ENCODE measurements at regions not wholly inside any gene's neighbourhood (a gene's known extent, or its start where the extent isn't known, plus 50 kb on each side); places are given as distances from the start of the nearest gene placed in this dataset.

- DNase-seq, result peak; percentile 69
Measured at GRCh38 chr5:89981878-89982773, 427.4 kb downstream of the CETN3 start.

DNA sequence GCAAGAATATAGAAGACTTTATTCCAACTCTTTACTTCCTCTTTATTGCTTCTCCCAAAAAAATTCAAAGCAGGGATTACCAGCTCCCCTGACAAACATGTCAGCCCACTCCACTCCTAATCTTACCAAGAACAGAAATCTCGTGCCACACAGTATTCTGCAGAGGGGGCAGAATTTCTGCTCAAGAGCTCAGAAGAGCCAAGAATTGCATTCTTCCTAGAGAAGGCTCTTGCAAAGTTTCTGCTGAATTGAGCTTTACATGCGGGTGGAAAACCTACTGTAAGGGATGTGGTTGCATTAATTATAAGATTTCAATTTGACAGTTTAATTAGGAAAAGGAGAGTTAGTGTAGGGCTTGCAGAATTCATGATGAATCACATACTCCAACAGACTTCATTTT lies 428.5 kb downstream of the CETN3 start:
- DNase-seq, result peak; percentile 65

DNA sequence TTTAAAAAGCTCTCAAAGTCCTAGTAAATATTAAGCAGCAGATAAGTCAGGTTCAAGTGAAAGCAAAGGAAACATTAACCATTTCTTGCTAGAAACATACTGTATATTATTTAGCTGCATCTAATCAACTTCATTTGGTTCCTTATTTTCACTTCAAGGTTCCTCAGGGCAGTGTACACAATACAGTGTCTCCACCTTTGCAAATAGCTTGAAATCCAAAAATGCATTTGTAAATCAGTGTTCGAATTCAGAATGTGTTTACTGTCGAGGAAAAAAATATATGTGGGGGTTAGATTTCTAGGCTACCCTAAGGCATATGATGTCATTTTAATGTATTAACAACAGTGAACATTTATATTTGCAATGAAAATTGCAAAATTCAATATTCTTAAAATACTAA lies 436.0 kb downstream of the CETN3 start:
- no peak for DNase-seq

DNA sequence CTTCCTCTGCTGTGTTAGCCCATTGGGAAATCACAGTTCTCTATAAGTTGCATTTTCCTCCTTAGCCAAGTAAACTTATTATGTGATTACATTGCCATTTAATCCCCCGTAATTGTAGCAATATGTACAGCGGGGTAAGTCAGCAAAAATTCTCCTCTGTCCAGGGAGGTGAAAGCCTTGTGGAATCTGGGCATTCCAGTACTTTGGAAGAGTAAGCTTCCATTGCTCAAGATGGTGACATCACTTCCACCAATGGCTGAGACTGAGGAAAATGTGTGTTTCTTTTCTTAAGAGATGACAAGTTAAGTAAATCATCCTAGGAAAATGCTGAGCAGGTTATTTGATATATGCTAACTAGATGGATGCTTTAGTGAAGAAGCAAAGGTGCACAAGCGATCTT lies 436.7 kb downstream of the CETN3 start:
- DNase-seq, result peak; percentile 82

DNA sequence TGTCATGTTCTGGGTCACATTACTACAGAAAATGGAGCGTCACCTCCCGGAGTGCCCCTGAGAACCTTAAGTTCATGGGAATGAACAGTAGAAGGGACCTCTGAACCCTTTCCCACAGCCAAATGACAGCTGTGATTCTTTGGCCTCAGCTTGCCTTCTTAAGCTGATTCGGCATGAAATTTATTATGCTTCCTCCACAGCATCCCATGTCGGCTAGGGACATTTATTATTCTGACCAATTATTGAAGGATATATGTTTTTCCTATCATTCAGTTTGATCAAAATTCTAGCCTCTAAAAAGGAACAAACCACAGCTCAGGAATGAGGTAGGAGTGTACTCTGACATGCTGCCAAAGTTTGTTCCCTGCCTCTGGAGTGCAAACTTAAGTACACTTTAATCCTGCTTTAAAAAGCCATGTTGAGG lies 440.6 kb downstream of the CETN3 start:
- DNase-seq, result peak; percentile 49

DNA sequence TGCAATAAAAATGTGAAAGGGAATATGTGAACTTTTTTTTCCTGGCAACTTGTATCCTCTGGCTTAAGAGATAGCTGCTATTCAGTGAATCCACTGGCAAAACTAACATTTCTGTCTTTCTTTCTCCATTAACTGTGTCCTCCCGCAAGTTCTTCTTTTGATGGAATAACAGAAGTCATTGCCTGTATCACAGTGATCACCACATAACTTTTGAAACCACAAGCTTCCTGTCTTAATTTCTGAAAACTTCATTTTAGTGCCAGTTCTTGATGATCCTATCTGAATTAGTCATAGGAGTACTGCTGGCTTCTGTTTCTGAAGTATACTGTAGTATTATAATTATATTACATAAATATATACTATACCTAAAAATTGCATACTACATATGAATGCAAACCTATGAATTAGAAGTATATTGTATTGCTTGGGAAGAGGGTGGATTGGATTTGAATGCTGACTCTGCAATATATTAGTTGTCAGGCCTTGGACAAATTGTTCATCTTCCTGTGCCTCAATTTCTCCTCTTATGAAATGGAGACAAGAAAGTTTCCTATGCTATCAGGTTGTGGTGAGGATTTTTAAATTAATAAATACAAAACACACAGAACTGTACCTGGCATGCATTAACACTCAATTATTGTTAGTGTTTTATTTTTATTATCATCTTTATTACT lies 441.6 kb downstream of the CETN3 start:
- peak; percentile 77 for DNase-seq

GRCh38 chr5:89956838-89957237 lies 452.7 kb downstream of the CETN3 start:
- no peak for DNase-seq

DNA sequence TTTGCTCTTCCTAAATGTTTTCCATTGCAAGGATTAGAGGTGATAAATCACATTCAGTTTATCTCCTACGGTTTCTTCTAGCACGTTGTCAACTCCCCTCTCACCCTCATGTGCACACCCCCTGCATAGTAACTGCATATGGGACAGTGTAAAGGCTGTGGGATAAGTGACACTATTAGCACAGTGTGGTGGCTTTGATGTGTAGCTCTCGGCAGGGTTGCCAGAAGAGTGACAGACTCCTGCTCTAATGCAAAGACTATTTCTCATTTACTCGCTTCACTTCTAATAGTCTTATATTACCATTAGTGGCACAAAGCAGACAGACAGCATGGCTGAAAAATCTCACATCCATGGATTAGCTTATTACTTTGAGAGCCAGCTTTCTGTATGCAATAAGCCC lies 454.6 kb downstream of the CETN3 start:
- DNase-seq, result no peak

GRCh38 chr5:89951876-89952275 lies 457.7 kb downstream of the CETN3 start:
- no peak for DNase-seq

GRCh38 chr5:89950234-89950633 lies 459.3 kb downstream of the CETN3 start:
- no peak for DNase-seq

DNA sequence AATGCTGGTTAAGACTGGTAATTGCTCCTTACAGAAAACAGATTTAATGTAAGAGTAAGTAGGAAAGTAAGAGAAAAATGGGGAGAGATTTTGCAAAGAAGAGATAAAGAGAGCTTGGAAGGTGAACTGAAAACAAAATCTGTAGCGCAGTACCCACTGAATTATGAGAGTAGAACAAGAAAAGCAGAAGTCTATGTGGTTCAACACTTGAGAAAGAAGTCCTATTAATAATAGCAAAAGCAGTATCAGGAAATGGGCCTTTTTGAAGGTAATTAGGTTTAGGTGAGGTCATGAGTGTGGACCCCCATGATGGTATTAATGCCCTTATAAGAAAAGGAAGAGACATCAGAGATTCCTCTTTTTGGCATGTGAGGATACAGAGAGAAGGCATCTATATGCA lies 460.6 kb downstream of the CETN3 start:
- DNase-seq, result no peak

DNA sequence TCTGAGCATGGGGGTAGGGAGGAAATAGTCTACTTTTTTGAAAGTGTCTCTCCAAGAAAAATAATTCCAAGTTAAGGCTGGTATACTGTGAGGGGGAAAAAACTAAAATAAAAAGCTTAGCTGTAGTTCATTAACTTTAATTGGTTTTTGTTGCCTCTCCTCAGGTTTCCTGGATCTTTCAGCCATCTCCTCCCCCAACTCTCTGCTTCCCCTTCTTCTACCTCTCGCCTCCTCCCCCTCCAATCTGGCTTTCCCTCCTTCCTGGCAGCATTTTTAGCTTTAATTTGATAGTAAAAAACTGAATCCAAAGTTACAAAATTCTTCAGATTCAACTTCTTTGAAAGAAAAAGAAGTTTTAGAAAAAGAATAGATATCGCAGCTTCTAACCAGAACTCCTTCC lies 462.6 kb downstream of the CETN3 start:
- DNase-seq, result no peak

GRCh38 chr5:89946508-89946907 lies 463.0 kb downstream of the CETN3 start:
- DNase-seq, result no peak

DNA sequence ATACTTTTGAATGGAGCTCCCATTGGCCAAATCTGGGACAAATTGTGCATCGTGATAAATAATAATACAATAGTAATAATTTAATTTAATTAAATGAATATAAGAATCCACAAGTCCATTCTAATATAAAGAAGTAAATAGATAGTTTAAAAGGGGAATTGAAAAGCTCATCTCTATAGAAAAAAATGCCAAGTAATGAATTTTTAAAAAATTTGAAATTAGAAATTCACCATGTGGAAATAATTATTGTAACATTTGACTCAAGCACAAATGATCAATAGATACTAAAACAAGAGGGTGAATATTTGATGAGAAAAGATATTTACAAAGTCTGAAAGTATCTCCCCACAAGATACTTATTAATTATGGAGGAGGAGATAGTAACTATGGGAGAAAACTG lies 467.4 kb downstream of the CETN3 start:
- no peak for DNase-seq

GRCh38 chr5:89936576-89936975 lies 473.0 kb downstream of the CETN3 start:
- no peak for DNase-seq

GRCh38 chr5:89934069-89934468 lies 475.5 kb downstream of the CETN3 start:
- no peak for DNase-seq

- no peak for DNase-seq
Measured at GRCh38 chr5:89932771-89933181, 476.8 kb downstream of the CETN3 start.

DNA sequence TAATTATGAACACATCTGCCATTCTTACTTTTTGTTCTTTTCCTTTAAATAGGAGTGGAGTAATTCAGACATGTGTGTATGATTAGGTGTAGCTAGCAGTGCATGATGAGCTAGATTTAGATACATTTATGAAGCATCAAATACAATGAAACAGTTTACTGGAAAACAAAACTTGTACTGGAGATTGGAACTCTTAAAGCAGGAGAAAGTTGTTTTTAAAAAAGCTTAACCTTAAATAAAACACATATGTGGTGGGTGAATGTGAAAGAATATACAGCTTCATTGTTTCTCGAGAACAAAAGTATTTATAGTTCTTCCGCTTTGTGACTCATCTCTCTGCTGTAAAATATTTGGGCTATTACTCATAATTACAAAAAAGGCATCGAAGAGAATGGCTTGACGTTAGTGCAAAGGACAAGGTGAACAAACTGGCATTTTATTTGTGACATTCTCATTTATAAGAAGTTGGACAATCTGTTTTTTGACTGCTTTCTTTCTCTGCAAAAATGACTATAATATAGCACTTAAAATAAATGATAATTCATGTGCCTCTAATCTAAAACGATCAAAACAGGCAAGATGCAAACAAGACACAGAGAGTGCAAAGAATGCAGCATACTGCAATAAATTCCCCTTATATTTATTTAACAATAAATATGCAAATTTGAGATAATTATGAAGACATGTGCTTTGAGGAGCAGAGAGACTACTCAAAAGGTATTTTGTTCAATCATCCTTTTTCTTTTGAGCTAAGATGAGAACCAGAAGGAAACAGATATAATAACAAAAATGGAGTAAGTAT lies 478.8 kb downstream of the CETN3 start:
- peak; percentile 82 for DNase-seq

DNA sequence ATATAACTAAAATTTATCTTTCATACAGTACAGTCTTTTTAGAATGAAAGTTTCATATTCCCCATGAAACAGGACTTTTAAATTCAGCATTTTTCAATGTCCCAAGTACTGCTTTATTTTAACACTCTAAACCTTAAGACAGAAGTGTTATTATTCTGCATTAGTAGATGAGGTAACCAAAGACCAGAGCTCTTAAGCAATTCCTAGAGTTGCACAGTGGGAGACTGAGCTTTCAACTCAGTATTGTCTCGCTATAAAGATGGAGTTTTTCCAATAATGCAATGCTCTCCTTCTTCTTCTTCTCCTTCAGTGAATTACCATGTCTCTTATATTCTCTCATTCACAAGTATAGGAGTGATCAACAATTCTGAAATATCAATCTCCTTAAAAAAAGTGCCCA lies 479.7 kb downstream of the CETN3 start:
- no peak for DNase-seq

GRCh38 chr5:89929173-89929572 lies 480.4 kb downstream of the CETN3 start:
- no peak for DNase-seq

DNA sequence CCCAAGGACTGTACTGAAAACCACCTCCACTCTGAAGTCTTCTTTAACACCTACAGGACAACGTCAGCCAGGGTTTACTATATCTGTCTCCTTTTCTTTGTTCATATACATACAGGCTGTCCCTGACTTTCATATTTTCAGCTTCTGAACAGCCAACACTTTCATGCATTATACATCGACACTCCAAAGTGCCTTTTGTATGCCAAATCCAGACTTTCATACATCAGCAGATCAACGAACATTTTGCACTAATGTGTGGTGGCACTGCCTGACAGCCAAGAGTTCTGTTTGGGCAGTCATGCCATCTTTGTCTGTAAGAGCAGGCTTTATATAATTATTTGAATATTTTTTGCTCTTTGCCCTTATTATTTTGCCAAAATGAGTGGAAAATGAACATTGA lies 487.4 kb downstream of the CETN3 start:
- DNase-seq, result no peak

- no peak for DNase-seq
Measured at GRCh38 chr5:89917112-89917511, 492.4 kb downstream of the CETN3 start.

GRCh38 chr5:89916131-89916530 lies 493.4 kb downstream of the CETN3 start:
- no peak for DNase-seq

- DNase-seq, result no peak
Measured at GRCh38 chr5:89908876-89909275, 500.7 kb downstream of the CETN3 start.
